ENCODE measurements at regions not wholly inside any gene's neighbourhood (a gene's known extent, or its start where the extent isn't known, plus 50 kb on each side); places are given as distances from the start of the nearest gene placed in this dataset.
"Not testable (repeated sequence)": the region's sequence is repeated elsewhere in the genome, so short reads cannot be mapped to it uniquely, and the experiment has no call there.

DNA sequence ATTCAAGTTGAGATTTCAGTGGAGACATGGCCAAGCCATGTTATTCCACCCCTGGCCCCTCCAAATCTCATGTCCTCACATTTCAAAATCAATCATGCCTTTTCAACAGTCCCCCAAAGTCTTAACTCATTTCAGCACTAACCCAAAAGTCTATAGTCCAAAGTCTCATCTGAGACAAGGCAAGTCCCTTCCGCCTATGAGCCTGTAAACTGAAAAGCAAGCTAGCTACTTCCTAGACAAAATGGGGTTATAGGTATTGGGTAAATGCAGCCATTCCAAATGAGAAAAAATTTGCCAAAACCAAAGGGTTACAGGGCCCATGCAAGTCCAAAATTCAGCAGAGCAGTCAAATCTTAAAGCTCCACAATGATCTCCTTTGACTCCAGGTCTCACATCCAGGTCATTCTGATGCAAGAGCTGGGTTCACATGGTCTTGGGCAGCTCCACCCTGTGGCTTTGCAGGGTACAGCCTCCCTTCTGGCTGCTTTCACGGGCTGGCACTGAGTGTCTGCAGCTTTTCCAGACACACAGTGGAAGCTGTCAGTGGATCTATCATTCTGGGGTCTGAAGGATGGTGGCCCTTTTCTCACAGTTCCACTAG, 95.7 kb downstream of the MTNR1B start:
- H3K4me3 ChIP-seq (ENCODE audit: low read depth, low read length); DNase-seq (ENCODE audit: low read depth): not testable (repeated sequence)
- TF ChIP-seq, protein P1, sequence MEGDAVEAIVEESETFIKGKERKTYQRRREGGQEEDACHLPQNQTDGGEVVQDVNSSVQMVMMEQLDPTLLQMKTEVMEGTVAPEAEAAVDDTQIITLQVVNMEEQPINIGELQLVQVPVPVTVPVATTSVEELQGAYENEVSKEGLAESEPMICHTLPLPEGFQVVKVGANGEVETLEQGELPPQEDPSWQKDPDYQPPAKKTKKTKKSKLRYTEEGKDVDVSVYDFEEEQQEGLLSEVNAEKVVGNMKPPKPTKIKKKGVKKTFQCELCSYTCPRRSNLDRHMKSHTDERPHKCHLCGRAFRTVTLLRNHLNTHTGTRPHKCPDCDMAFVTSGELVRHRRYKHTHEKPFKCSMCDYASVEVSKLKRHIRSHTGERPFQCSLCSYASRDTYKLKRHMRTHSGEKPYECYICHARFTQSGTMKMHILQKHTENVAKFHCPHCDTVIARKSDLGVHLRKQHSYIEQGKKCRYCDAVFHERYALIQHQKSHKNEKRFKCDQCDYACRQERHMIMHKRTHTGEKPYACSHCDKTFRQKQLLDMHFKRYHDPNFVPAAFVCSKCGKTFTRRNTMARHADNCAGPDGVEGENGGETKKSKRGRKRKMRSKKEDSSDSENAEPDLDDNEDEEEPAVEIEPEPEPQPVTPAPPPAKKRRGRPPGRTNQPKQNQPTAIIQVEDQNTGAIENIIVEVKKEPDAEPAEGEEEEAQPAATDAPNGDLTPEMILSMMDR (IDR thresholded peaks at IDR 0.05; ENCODE audit: control insufficient read depth, extremely low read depth, insufficient read depth), result peak; percentile 36

- TF ChIP-seq, protein P1 (IDR thresholded peaks at IDR 0.05; ENCODE audit: control insufficient read depth, extremely low read depth, insufficient read depth), result no peak
- no peak for DNase-seq (ENCODE audit: low read depth)
- no peak overlapping the region for H3K4me3 ChIP-seq (ENCODE audit: low read depth, low read length)
Observed at GRCh38 chr11:93067881-93068390, 98.5 kb downstream of the MTNR1B start.

DNA sequence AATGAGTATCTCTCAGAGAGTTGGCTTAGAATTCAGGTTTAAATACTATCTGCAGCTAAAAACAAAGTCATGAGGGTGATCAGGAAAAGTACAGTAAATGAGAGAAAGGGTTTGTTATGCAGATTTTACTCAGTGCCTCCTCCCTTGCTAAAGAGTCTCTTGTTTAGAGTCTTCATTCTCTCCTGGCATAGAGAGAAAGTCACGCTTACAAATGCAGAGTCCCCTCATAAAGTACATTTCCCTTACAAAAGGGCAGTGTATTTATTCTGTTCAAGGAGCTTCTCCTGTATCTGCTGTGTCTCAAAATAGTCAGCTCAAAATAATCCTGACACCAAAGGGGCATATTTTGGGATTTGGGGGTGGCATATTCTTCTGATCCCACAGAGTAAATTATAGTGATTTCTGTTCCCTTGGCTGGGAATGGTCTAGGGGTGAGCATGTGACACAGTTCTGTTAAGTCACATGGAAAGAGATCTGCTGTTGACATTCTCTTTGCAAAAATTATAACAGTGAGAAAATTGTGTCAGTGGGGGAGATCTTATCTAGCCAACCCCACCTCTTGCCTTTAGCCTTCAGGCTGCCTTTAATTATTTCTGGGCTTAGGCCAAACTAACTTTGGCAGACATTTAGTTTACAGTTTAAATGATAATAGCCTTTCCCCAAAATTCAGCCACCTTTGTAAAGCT, 102.9 kb downstream of the MTNR1B start:
- no peak for DNase-seq (ENCODE audit: low read depth)
- no peak overlapping the region for H3K4me3 ChIP-seq (ENCODE audit: low read depth, low read length)
- TF ChIP-seq, protein P1 (IDR thresholded peaks at IDR 0.05; ENCODE audit: control insufficient read depth, extremely low read depth, insufficient read depth), result no peak

- no peak overlapping the region for H3K4me3 ChIP-seq (ENCODE audit: low read depth, low read length)
- no peak for DNase-seq (ENCODE audit: low read depth)
- TF ChIP-seq, protein P1 (IDR thresholded peaks at IDR 0.05; ENCODE audit: control insufficient read depth, extremely low read depth, insufficient read depth), result no peak
Observed at GRCh38 chr11:93073026-93073425, 103.6 kb downstream of the MTNR1B start.

GRCh38 chr11:93073508-93074280, 104.2 kb downstream of the MTNR1B start:
- TF ChIP-seq, protein P1 (IDR thresholded peaks at IDR 0.05; ENCODE audit: control insufficient read depth, extremely low read depth, insufficient read depth), result no peak

DNA sequence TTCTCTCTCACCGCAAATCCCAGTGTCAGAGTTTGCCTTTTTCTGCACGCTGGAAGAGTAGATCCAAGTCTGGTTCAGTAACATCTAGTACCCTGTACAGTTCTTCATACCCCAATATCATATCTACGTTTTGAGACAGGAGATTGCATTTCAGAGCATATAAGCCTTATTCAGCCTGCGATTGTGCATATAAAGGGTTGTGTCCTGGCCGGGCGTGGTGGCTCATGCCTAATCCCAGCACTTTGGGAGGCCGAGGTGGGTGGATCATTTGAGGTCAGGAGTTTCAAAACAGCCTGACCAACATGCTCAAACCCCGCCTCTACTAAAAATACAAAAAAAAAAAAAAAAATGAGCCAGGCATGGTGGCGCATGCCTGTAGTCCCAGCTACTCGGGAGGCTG, 104.9 kb downstream of the MTNR1B start:
- DNase-seq (ENCODE audit: low read depth), result no peak
- TF ChIP-seq, protein P1 (IDR thresholded peaks at IDR 0.05; ENCODE audit: control insufficient read depth, extremely low read depth, insufficient read depth), result no peak
- no peak overlapping the region for H3K4me3 ChIP-seq (ENCODE audit: low read depth, low read length)

More at GRCh38 chr11:93073508-93074280, 104.2 kb downstream of the MTNR1B start:
- no peak for DNase-seq (ENCODE audit: low read depth)
- H3K4me3 ChIP-seq (ENCODE audit: low read depth, low read length), result no peak overlapping the region

Measured in LNCaP clone FGC (cell line).